K562 (cell line): ENCODE measurements at regions not wholly inside any gene's neighbourhood (a gene's known extent, or its start where the extent isn't known, plus 50 kb on each side); places are given as distances from the start of the nearest gene placed in this dataset.

Experiments used
- SETDB1 ChIP-seq: IDR thresholded peaks from one replicate; pipeline ENCODE4 v1.6.1; 2012; ENCODE audit warnings: low read length, control low read depth, inconsistent platforms
- SIRT6 ChIP-seq: IDR thresholded peaks from one replicate; pipeline ENCODE4 v1.6.1; 2012; ENCODE audit warnings: low read depth, mild to moderate bottlenecking, control low read depth, inconsistent platforms, low read length, moderate library complexity
- TF ChIP-seq, protein P1 (sequence below): sonication (generic); formaldehyde crosslinking; IDR thresholded peaks from 2 replicates; pipeline ENCODE4 v1.8.0; 2022; ENCODE audit warnings: missing genetic modification reagents, mild to moderate bottlenecking, borderline replicate concordance
- TF ChIP-seq, protein P2 (sequence below): fragments of 450-650 bp; formaldehyde crosslinking; IDR thresholded peaks from 2 replicates; pipeline ENCODE4 v1.4.0; 2020; ENCODE audit warnings: mild to moderate bottlenecking, mixed read lengths
- TF ChIP-seq, protein P3 (sequence below): IDR thresholded peaks from 2 replicates; pipeline ENCODE4 v1.6.1; 2011; ENCODE audit not compliant: insufficient read length; ENCODE audit errors: extremely low read depth

DNA sequence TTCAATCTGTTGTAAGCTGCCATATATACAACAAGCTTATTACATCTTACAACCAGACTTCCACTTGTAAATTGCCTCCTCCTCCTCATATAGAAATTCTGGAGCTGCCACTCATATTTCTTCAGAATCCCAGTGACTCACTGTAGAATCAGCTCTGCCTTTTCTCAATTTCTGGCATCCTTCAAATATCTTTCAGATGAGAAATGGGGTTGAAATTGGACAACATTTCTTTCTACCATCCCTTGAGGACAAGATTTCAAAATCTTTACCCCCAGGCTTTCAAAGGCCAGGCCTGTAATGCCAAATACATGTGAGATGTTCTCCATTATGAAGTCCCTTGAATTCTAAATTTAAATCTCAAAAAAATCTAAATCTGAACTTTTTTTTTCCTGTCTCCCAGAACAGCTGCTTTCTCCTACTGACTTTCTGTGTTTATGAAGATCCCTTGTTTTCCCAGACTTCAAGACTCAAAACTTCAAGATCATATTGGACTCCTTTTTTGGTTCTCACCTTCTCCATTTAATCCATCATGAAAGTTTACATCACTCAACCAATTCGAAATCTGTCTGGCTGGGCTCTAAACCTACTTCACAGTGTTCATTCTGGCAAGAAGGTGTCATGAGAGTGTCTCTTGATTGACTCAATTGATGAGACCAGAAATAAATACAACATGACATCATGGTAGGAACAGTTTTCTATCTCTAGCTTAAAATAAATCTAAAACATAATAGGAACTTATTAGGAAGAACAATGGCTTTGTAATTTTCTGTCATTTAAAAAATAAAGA lies 109.8 kb downstream of the HMHB1 start (continued):
- TF ChIP-seq, protein P1, sequence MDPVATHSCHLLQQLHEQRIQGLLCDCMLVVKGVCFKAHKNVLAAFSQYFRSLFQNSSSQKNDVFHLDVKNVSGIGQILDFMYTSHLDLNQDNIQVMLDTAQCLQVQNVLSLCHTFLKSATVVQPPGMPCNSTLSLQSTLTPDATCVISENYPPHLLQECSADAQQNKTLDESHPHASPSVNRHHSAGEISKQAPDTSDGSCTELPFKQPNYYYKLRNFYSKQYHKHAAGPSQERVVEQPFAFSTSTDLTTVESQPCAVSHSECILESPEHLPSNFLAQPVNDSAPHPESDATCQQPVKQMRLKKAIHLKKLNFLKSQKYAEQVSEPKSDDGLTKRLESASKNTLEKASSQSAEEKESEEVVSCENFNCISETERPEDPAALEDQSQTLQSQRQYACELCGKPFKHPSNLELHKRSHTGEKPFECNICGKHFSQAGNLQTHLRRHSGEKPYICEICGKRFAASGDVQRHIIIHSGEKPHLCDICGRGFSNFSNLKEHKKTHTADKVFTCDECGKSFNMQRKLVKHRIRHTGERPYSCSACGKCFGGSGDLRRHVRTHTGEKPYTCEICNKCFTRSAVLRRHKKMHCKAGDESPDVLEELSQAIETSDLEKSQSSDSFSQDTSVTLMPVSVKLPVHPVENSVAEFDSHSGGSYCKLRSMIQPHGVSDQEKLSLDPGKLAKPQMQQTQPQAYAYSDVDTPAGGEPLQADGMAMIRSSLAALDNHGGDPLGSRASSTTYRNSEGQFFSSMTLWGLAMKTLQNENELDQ (CRISPR knock-in tag) = no peak
- TF ChIP-seq SETDB1 (no peak), SIRT6 (no peak)
- TF ChIP-seq, protein P2, sequence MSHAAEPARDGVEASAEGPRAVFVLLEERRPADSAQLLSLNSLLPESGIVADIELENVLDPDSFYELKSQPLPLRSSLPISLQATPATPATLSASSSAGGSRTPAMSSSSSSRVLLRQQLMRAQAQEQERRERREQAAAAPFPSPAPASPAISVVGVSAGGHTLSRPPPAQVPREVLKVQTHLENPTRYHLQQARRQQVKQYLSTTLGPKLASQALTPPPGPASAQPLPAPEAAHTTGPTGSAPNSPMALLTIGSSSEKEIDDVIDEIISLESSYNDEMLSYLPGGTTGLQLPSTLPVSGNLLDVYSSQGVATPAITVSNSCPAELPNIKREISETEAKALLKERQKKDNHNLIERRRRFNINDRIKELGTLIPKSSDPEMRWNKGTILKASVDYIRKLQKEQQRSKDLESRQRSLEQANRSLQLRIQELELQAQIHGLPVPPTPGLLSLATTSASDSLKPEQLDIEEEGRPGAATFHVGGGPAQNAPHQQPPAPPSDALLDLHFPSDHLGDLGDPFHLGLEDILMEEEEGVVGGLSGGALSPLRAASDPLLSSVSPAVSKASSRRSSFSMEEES = no peak
- TF ChIP-seq, protein P3, sequence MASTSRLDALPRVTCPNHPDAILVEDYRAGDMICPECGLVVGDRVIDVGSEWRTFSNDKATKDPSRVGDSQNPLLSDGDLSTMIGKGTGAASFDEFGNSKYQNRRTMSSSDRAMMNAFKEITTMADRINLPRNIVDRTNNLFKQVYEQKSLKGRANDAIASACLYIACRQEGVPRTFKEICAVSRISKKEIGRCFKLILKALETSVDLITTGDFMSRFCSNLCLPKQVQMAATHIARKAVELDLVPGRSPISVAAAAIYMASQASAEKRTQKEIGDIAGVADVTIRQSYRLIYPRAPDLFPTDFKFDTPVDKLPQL = no peak
